ENCODE measurements at regions not wholly inside any gene's neighbourhood (a gene's known extent, or its start where the extent isn't known, plus 50 kb on each side); places are given as distances from the start of the nearest gene placed in this dataset.

DNA sequence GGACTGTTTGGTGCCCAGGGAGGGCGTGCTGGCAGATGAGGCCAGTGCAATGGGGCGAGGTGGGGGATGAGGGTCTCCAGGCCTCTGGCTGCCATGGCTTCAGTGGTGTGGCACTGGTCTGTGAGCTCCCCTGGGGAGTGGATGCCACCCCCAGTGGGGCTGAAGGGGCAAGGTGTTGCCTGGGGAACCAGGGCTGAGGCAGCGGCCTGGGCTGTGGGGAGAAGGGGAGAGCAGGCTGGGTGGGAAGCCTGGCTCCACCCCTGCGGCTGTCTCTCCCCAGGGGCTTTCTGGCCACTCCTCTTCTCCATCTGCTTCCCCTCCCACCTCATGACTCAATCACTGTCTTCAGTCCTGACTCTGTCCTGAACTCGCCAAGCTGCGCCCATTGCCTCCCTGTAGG is 88.4 kb upstream of the TLE3 start:
- H3K27me3 ChIP-seq (ENCODE audit: insufficient read depth, poor library complexity, severe bottlenecking): no peaks in the 10 kb centered on the region
- TF ChIP-seq, protein P1, sequence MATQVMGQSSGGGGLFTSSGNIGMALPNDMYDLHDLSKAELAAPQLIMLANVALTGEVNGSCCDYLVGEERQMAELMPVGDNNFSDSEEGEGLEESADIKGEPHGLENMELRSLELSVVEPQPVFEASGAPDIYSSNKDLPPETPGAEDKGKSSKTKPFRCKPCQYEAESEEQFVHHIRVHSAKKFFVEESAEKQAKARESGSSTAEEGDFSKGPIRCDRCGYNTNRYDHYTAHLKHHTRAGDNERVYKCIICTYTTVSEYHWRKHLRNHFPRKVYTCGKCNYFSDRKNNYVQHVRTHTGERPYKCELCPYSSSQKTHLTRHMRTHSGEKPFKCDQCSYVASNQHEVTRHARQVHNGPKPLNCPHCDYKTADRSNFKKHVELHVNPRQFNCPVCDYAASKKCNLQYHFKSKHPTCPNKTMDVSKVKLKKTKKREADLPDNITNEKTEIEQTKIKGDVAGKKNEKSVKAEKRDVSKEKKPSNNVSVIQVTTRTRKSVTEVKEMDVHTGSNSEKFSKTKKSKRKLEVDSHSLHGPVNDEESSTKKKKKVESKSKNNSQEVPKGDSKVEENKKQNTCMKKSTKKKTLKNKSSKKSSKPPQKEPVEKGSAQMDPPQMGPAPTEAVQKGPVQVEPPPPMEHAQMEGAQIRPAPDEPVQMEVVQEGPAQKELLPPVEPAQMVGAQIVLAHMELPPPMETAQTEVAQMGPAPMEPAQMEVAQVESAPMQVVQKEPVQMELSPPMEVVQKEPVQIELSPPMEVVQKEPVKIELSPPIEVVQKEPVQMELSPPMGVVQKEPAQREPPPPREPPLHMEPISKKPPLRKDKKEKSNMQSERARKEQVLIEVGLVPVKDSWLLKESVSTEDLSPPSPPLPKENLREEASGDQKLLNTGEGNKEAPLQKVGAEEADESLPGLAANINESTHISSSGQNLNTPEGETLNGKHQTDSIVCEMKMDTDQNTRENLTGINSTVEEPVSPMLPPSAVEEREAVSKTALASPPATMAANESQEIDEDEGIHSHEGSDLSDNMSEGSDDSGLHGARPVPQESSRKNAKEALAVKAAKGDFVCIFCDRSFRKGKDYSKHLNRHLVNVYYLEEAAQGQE (IDR thresholded peaks at IDR 0.05; ENCODE audit: insufficient replicate concordance, low read depth): no peak
- TF ChIP-seq SPI1 (IDR thresholded peaks at IDR 0.05; ENCODE audit: borderline replicate concordance, low read depth): no peak
- TF ChIP-seq, protein P2, sequence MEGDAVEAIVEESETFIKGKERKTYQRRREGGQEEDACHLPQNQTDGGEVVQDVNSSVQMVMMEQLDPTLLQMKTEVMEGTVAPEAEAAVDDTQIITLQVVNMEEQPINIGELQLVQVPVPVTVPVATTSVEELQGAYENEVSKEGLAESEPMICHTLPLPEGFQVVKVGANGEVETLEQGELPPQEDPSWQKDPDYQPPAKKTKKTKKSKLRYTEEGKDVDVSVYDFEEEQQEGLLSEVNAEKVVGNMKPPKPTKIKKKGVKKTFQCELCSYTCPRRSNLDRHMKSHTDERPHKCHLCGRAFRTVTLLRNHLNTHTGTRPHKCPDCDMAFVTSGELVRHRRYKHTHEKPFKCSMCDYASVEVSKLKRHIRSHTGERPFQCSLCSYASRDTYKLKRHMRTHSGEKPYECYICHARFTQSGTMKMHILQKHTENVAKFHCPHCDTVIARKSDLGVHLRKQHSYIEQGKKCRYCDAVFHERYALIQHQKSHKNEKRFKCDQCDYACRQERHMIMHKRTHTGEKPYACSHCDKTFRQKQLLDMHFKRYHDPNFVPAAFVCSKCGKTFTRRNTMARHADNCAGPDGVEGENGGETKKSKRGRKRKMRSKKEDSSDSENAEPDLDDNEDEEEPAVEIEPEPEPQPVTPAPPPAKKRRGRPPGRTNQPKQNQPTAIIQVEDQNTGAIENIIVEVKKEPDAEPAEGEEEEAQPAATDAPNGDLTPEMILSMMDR (IDR thresholded peaks at IDR 0.05; ENCODE audit: insufficient read depth, low read length): no peak
- no peak for TF ChIP-seq GABPA (IDR thresholded peaks at IDR 0.05; ENCODE audit: low read depth)
- TF ChIP-seq POLR2AphosphoS5 (IDR thresholded peaks at IDR 0.05; ENCODE audit: low read depth): no peak
- H3K4me3 ChIP-seq (replicated peaks; ENCODE audit: insufficient read depth, low read length): no peak overlapping the region
- no peak for DNase-seq (ENCODE audit: low read depth in 1 of 2, low spot score in 1 of 2)
- no peak overlapping the region for H3K27ac ChIP-seq (replicated peaks)

DNA sequence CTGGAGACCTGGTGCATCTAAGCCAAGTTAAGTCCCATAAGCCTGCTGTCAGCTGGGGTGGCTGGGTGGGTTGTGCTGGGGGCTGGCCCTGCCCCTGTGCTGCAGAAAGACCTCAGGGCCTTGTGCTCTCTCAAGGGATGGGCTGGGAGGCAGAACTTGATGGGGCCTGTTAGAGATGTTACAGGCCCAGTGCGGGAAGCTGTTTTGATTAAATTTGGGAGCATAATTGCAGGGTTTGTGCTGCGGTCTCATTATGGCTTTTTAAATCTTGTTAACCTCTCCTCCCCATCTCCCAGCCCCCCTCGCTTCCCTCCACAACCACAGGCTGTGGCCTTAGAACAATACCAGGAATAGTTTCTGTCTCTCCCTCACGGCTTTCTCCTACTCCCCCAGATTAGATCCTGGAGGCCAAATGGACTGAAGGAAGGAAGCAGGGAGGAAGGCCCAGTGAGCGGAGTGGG is 87.6 kb upstream of the TLE3 start:
- Histone ChIP-seq H3K27me3 (ENCODE audit: insufficient read depth, poor library complexity, severe bottlenecking) (no peaks in the 10 kb centered on the region), H3K4me3 (replicated peaks; ENCODE audit: insufficient read depth, low read length) (no peak overlapping the region), H3K27ac (replicated peaks) (no peak overlapping the region)
- TF ChIP-seq POLR2AphosphoS5 (IDR thresholded peaks at IDR 0.05; ENCODE audit: low read depth): no peak
- DNase-seq (ENCODE audit: low read depth in 1 of 2, low spot score in 1 of 2): no peak

DNA sequence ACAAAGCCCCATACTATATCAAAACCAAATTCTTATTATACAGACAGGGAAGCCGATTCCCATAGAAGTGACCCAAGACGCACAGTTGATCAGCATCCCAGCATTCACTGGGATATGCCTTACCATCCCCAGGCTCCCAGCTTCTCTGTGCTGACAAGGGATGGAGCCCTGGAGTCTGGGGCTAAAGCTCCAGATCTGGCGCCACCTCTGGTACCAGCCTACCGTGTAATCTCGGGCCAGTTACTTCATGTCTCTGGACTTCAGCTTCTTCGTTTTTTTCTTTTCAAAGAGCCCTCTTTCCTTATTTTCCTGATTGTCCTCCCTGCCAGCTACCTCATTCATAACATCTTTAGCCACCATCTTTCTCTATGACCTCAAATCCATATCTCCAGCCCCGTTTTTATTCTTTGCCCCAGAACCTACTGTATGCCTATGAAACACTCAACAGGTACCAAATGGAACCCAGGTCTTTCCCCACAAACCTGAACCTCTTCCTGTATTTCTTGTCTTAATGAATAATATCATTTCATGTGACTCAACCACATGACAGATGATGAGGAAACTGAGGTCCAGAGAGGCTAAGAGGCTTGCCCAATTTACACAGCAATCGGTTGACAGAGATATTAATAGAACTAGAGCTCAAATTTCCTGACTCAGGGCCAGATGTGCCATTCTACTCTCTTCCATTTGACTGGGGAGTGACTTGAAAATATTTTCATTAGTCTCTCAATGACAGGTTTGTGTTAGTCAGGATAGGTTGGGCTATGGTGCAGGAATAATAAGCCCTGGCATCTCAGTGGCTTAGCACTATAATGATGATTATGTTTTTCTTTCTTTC is 85.4 kb upstream of the TLE3 start:
- no peak for TF ChIP-seq SPI1 (IDR thresholded peaks at IDR 0.05; ENCODE audit: borderline replicate concordance, low read depth)
- TF ChIP-seq, protein P1 (IDR thresholded peaks at IDR 0.05; ENCODE audit: insufficient replicate concordance, low read depth): no peak
- Histone ChIP-seq H3K4me3 (replicated peaks; ENCODE audit: insufficient read depth, low read length) (no peak overlapping the region), H3K27ac (replicated peaks) (no peak overlapping the region), H3K27me3 (ENCODE audit: insufficient read depth, poor library complexity, severe bottlenecking) (no peaks in the 10 kb centered on the region)
- DNase-seq (ENCODE audit: low read depth in 1 of 2, low spot score in 1 of 2): no peak

DNA sequence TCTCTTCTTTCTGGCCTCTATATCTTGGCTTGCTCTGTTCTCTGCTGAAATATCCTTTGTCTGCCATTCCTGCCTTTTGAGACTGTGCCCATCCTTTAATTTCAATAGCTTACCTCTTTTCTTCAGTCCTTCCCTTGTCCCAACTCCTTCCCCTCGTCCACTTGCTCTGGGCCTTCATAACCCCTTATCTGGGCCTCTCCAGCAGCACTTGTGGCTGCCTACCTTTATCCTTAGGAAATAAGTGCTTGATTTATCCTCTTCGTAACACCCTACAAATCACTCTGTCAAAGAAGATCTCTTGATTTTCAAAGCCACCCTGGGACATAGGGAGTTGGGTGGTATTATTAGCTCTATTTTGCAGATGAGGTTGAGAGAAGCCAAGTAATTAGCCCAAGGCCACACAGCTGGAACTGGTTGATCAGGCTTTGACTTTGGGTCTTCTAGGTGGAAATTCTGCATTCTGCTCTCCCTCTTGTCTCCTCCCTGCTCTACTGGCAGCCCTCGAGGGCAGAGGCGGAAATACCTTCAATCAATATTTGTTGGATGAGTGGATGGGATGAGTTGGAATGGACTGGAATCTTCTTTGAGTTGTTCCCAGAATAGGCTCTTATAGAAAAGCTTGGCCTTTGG is 84.0 kb upstream of the TLE3 start:
- no peak for TF ChIP-seq POLR2AphosphoS5 (IDR thresholded peaks at IDR 0.05; ENCODE audit: low read depth)
- TF ChIP-seq, protein P1 (IDR thresholded peaks at IDR 0.05; ENCODE audit: insufficient replicate concordance, low read depth): no peak
- no peak for TF ChIP-seq GABPA (IDR thresholded peaks at IDR 0.05; ENCODE audit: low read depth)
- TF ChIP-seq, protein P2 (IDR thresholded peaks at IDR 0.05; ENCODE audit: insufficient read depth, low read length): no peak
- no peak for TF ChIP-seq SPI1 (IDR thresholded peaks at IDR 0.05; ENCODE audit: borderline replicate concordance, low read depth)
- Histone ChIP-seq H3K4me3 (replicated peaks; ENCODE audit: insufficient read depth, low read length) (no peak overlapping the region), H3K27ac (replicated peaks) (no peak overlapping the region), H3K27me3 (ENCODE audit: insufficient read depth, poor library complexity, severe bottlenecking) (no peaks in the 10 kb centered on the region)
- DNase-seq (ENCODE audit: low read depth in 1 of 2, low spot score in 1 of 2): no peak
